Astrocyte (in vitro differentiated cells and primary cell): ENCODE measurements at regions not wholly inside any gene's neighbourhood (a gene's known extent, or its start where the extent isn't known, plus 50 kb on each side); places are given as distances from the start of the nearest gene placed in this dataset.

Experiments
- EZH2 ChIP-seq: IDR thresholded peaks from 2 replicates; pipeline ENCODE4 v1.6.1; 2012; ENCODE audit warnings: mild to moderate bottlenecking, low read length, inconsistent platforms; ENCODE audit not compliant: insufficient read depth
- TF ChIP-seq, protein P1 (sequence below): IDR thresholded peaks from 2 replicates; pipeline ENCODE4 v1.5.1; 2011; ENCODE audit warnings: low read depth, mild to moderate bottlenecking, inconsistent platforms, low read length, moderate library complexity; ENCODE audit not compliant: insufficient read depth

- TF ChIP-seq, protein P1, sequence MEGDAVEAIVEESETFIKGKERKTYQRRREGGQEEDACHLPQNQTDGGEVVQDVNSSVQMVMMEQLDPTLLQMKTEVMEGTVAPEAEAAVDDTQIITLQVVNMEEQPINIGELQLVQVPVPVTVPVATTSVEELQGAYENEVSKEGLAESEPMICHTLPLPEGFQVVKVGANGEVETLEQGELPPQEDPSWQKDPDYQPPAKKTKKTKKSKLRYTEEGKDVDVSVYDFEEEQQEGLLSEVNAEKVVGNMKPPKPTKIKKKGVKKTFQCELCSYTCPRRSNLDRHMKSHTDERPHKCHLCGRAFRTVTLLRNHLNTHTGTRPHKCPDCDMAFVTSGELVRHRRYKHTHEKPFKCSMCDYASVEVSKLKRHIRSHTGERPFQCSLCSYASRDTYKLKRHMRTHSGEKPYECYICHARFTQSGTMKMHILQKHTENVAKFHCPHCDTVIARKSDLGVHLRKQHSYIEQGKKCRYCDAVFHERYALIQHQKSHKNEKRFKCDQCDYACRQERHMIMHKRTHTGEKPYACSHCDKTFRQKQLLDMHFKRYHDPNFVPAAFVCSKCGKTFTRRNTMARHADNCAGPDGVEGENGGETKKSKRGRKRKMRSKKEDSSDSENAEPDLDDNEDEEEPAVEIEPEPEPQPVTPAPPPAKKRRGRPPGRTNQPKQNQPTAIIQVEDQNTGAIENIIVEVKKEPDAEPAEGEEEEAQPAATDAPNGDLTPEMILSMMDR = no peak
- TF ChIP-seq EZH2 = no peak
Observed at GRCh38 chr13:88896466-88896865, 1225.3 kb downstream of the SLITRK5 start.
